GM12878 (cell line): ENCODE measurements at regions not wholly inside any gene's neighbourhood (a gene's known extent, or its start where the extent isn't known, plus 50 kb on each side); places are given as distances from the start of the nearest gene placed in this dataset.

Experiments used
- ATAC-seq: fragments of 200-7000 bp; cut with Tn5 transposase; 3 replicates; pipeline ENCODE4 v1.9.1; 2020; ENCODE audit warnings: mild to moderate bottlenecking, moderate library complexity
- BruUV-seq: library from RNA; stranded (reverse); fragments of 400-500 nt; replicated peaks from 2 replicates; lab custom pipeline; 2021; lab: Mats Ljungman, UMichigan
- CTCF ChIA-PET: fragments of 300-600 bp; sonication (Branson Sonifier 250); formaldehyde crosslinking; extraction: SDS; loops from one replicate; lab custom pipeline; 2021; ENCODE audit warnings: inconsistent platforms; lab: Yijun Ruan, JAX
- POLR2A ChIA-PET: fragments of 350-600 bp; formaldehyde crosslinking; extraction: SDS; loops from one replicate; lab custom pipeline; 2021; ENCODE audit warnings: inconsistent platforms; lab: Charles Lee
- RAD21 ChIA-PET: fragments of 300-600 bp; sonication (Branson Sonifier 250); formaldehyde crosslinking; loops from one replicate; lab custom pipeline; 2023; ENCODE audit warnings: antibody characterized with exemption; ENCODE audit not compliant: unreplicated experiment; lab: Charles Lee
- SMC1A ChIA-PET: fragments of 300-600 bp; sonication (Branson Sonifier 250); formaldehyde crosslinking; loops from one replicate; lab custom pipeline; 2023; ENCODE audit not compliant: unreplicated experiment, uncharacterized antibody; lab: Charles Lee
- DNase-seq: peaks from one replicate; pipeline ENCODE4 v3.0.0-alpha.2; 2011; ENCODE audit warnings: low read depth, low spot score
- FAIRE-seq: peaks from 3 replicates; lab custom pipeline; 2011; peaks lifted over from hg19 to GRCh38; lab: Jason Lieb, UNC
- H2AFZ ChIP-seq: 2 replicates; pipeline ENCODE4 v1.6.0; 2011; ENCODE audit warnings: low read depth, low read length, control low read depth; ENCODE audit not compliant: control insufficient read depth
- H3K27ac ChIP-seq: 2 replicates; pipeline ENCODE4 v1.5.1; 2011; ENCODE audit warnings: control low read depth; ENCODE audit not compliant: control insufficient read depth, insufficient read depth
- H3K27me3 ChIP-seq, 2 experiments: replicated peaks in 1 of 2; 2 replicates each; pipeline versions ENCODE4 v1.6.0 to v1.6.1; 2011; ENCODE audit warnings: low read length in 1 of 2; ENCODE audit not compliant: control insufficient read depth in 2 of 2, insufficient read depth in 2 of 2
- H3K36me3 ChIP-seq, 2 experiments: 2 replicates each; pipeline ENCODE4 v1.5.1; 2011; ENCODE audit warnings: low read length in 1 of 2; ENCODE audit not compliant: control insufficient read depth in 2 of 2, insufficient read depth in 2 of 2
- H3K4me1 ChIP-seq: 2 replicates; pipeline ENCODE4 v1.6.1; 2011; ENCODE audit warnings: mild to moderate bottlenecking, low read length, moderate library complexity, mixed read lengths; ENCODE audit not compliant: control insufficient read depth, insufficient read depth
- H3K4me2 ChIP-seq: 2 replicates; pipeline ENCODE4 v1.6.0; 2011; ENCODE audit warnings: control low read depth; ENCODE audit not compliant: control insufficient read depth, insufficient read depth
- H3K4me3 ChIP-seq: fragments of 200-600 bp; sonication (generic); 2 replicates; pipeline ENCODE4 v1.5.1; 2016
- H3K79me2 ChIP-seq: 2 replicates; pipeline ENCODE4 v1.6.0; 2011; ENCODE audit warnings: low read length; ENCODE audit not compliant: control insufficient read depth, insufficient read depth
- H3K9ac ChIP-seq: 2 replicates; pipeline ENCODE4 v1.8.0; 2011; ENCODE audit warnings: low read length, control low read depth, mixed read lengths; ENCODE audit not compliant: control insufficient read depth, insufficient read depth
- H3K9me3 ChIP-seq: replicated peaks from 3 replicates; pipeline ENCODE4 v1.5.1; 2011; ENCODE audit warnings: mild to moderate bottlenecking, low read length; ENCODE audit not compliant: control insufficient read depth, insufficient read depth
- H4K20me1 ChIP-seq: 2 replicates; pipeline ENCODE4 v1.6.0; 2011; ENCODE audit not compliant: control insufficient read depth, insufficient read depth
- HCFC1 ChIP-seq: fragments of 150-350 bp; IDR thresholded peaks from 2 replicates; pipeline ENCODE4 v1.6.1; 2014; ENCODE audit warnings: low read length
- HDAC2 ChIP-seq: fragments of 200-600 bp; sonication (generic); IDR thresholded peaks from 2 replicates; pipeline ENCODE4 v1.6.1; 2017
- IKZF1 ChIP-seq: fragments of 450-650 bp; conservative IDR thresholded peaks from 2 replicates; pipeline ENCODE4 v1.6.1; 2017; ENCODE audit warnings: antibody characterized with exemption, mild to moderate bottlenecking
- JUND ChIP-seq: IDR thresholded peaks from 2 replicates; pipeline ENCODE4 v1.6.1; 2012; ENCODE audit warnings: low read depth, mild to moderate bottlenecking, low read length, improper control_type of control experiment, moderate library complexity
- MTA2 ChIP-seq: fragments of 450-650 bp; IDR thresholded peaks from 2 replicates; pipeline ENCODE4 v1.6.1; 2016; ENCODE audit warnings: low read depth, mild to moderate bottlenecking, moderate library complexity
- NFIC ChIP-seq: IDR thresholded peaks from 2 replicates; pipeline ENCODE4 v1.6.1; 2012; ENCODE audit warnings: low read depth, mild to moderate bottlenecking, inconsistent platforms, low read length, moderate library complexity
- RFX5 ChIP-seq: IDR thresholded peaks from 2 replicates; pipeline ENCODE4 v1.6.1; 2011; ENCODE audit warnings: low read depth, low read length, improper control_type of control experiment
- SIN3A ChIP-seq: IDR thresholded peaks from 2 replicates; pipeline ENCODE4 v1.6.1; 2012; ENCODE audit warnings: low read depth, low read length, improper control_type of control experiment
- SREBF1 ChIP-seq: IDR thresholded peaks from 2 replicates; pipeline ENCODE4 v1.6.1; 2012; ENCODE audit warnings: mild to moderate bottlenecking, low read length
- STAT3 ChIP-seq: IDR thresholded peaks from 2 replicates; pipeline ENCODE4 v1.6.1; 2011; ENCODE audit warnings: low read depth, low read length, improper control_type of control experiment
- ZBED1 ChIP-seq: IDR thresholded peaks from 2 replicates; pipeline ENCODE4 v1.6.1; 2016; ENCODE audit warnings: borderline replicate concordance
- ZZZ3 ChIP-seq: IDR thresholded peaks from 2 replicates; pipeline ENCODE4 v1.6.1; 2011; ENCODE audit warnings: low read depth; ENCODE audit not compliant: control insufficient read depth, insufficient read length
- WGBS: methylation state at CpG from one replicate; pipeline ENCODE4 v1.1.6; 2016; ENCODE audit warnings: low lambda C conversion rate; ENCODE audit not compliant: insufficient replicate concordance, insufficient coverage; ENCODE audit errors: missing lambda C conversion rate; 5-methylcytosine and 5-hydroxymethylcytosine counted together
- in situ Hi-C: fragments of 300-500 bp; cut with MboI; formaldehyde crosslinking; loops from 9 replicates; pipeline ENCODE4 v1.14.3; 2018; ENCODE audit warnings: mixed read lengths
- intact Hi-C: fragments of 100-400 bp; cut with micrococcal nuclease; formaldehyde crosslinking; loops from one replicate; pipeline ENCODE4 v1.14.2; 2022; ENCODE audit not compliant: unreplicated experiment
- TF ChIP-seq, protein P1 (sequence below): IDR thresholded peaks from 2 replicates; pipeline ENCODE4 v1.6.1; 2011; ENCODE audit warnings: low read depth, mild to moderate bottlenecking, low read length, moderate library complexity, borderline replicate concordance; ENCODE audit errors: extremely low read depth
- TF ChIP-seq, protein P2 (sequence below): IDR thresholded peaks from 2 replicates; pipeline ENCODE4 v1.6.1; 2011; ENCODE audit warnings: low read depth, low read length, improper control_type of control experiment, borderline replicate concordance
- TF ChIP-seq, protein P3 (sequence below): fragments of 450-650 bp; IDR thresholded peaks from 2 replicates; pipeline ENCODE4 v1.6.1; 2017; ENCODE audit warnings: mild to moderate bottlenecking

DNA sequence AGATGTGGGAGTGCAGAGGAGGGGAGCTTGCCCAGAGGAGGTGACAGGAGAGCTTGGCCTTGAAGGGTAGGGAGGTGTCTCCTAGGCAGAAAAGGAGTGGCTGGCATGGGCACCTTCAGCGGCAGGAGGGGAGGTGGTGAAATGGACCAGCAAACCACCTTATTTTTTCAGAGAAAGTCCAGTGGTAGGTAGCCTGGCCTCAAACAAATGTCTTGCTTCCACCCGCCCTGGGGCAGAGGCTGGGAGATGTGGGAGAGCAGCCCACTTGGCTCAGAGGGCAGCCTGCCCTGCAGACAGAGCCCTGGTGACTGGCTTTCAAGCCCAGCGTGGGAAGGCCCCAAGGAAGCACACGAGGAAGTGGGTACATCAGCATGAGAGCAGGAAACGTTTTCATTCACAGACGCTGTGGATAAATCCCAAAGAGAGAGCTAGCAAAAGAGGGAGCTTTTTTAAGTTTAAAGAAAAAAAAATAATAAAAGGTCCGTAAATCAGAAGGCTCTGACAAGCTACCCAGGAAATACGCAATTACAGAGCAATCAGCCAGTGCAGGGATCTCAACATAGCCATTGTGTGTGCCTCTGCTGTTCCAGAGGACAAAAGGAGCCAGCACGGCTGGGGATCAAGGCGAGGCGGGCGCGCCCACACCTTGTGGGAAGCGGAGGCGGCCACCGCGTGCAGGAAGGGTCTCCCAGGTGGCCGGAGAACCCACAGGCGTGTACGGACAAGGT lies 238.7 kb upstream of the PLET1 start:
- Histone ChIP-seq H3K9me3 (no peaks in the 10 kb centered on the region; the same call in 2 of the 3 replicates), H3K27ac (no peak overlapping the region), H3K79me2 (no peaks in the 10 kb centered on the region), H3K4me1 (no peaks in the 10 kb centered on the region), H3K36me3 (no peaks in the 10 kb centered on the region), H3K4me2 (no peak overlapping the region), H4K20me1 (no peaks in the 10 kb centered on the region), H2AFZ (no peak overlapping the region), H3K9ac (no peak overlapping the region), H3K27me3 (peaks cover 2% of the 10 kb centered on the region in 2 experiments; a peak in 2 of 4 replicates), H3K4me3 (no peak overlapping the region)
- BruUV-seq = no TSS peak
- DNase-seq = no peak
- intact Hi-C loops = no loop called here
- 43% methylated on average over 20 of the region's 20 CpGs for WGBS
- RAD21 ChIA-PET = no interaction called here
- no peak for ATAC-seq
- in situ Hi-C loops = no loop called here
- CTCF ChIA-PET = interaction anchor here (0.7 kb wide), 1 partner anchor 1509 kb away, joined by 3 read pairs; no protein-coding TSS in a partner anchor
- TF ChIP-seq HDAC2 (no peak), ZZZ3 (no peak), RFX5 (no peak), NFIC (no peak), IKZF1 (no peak), SIN3A (no peak), ZBED1 (no peak), HCFC1 (no peak), STAT3 (no peak), MTA2 (no peak), JUND (no peak), SREBF1 (no peak)
- TF ChIP-seq, protein P1, sequence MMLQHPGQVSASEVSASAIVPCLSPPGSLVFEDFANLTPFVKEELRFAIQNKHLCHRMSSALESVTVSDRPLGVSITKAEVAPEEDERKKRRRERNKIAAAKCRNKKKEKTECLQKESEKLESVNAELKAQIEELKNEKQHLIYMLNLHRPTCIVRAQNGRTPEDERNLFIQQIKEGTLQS = no peak
- TF ChIP-seq, protein P2, sequence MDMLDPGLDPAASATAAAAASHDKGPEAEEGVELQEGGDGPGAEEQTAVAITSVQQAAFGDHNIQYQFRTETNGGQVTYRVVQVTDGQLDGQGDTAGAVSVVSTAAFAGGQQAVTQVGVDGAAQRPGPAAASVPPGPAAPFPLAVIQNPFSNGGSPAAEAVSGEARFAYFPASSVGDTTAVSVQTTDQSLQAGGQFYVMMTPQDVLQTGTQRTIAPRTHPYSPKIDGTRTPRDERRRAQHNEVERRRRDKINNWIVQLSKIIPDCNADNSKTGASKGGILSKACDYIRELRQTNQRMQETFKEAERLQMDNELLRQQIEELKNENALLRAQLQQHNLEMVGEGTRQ = no peak
- TF ChIP-seq, protein P3, sequence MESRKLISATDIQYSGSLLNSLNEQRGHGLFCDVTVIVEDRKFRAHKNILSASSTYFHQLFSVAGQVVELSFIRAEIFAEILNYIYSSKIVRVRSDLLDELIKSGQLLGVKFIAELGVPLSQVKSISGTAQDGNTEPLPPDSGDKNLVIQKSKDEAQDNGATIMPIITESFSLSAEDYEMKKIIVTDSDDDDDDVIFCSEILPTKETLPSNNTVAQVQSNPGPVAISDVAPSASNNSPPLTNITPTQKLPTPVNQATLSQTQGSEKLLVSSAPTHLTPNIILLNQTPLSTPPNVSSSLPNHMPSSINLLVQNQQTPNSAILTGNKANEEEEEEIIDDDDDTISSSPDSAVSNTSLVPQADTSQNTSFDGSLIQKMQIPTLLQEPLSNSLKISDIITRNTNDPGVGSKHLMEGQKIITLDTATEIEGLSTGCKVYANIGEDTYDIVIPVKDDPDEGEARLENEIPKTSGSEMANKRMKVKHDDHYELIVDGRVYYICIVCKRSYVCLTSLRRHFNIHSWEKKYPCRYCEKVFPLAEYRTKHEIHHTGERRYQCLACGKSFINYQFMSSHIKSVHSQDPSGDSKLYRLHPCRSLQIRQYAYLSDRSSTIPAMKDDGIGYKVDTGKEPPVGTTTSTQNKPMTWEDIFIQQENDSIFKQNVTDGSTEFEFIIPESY = no peak
- no peak for FAIRE-seq
- SMC1A ChIA-PET = no interaction called here
- POLR2A ChIA-PET = no interaction called here
